ENCODE measurements at regions not wholly inside any gene's neighbourhood (a gene's known extent, or its start where the extent isn't known, plus 50 kb on each side); places are given as distances from the start of the nearest gene placed in this dataset.
"Not testable (repeated sequence)": the region's sequence is repeated elsewhere in the genome, so short reads cannot be mapped to it uniquely, and the experiment has no call there.

- no peak for DNase-seq (ENCODE audit: low spot score)
Observed at GRCh38 chr3:39558775-39559306, 91.4 kb downstream of the MOBP start.

GRCh38 chr3:39559543-39559942, 92.1 kb downstream of the MOBP start:
- no peak for DNase-seq (ENCODE audit: low spot score)

- no peak for DNase-seq (ENCODE audit: low spot score)
Observed at GRCh38 chr3:39568508-39568907, 101.0 kb downstream of the MOBP start.

- no peak for DNase-seq (ENCODE audit: low spot score)
Observed at GRCh38 chr3:39569095-39569494, 101.6 kb downstream of the MOBP start.

- DNase-seq (ENCODE audit: low spot score), result no peak
Observed at GRCh38 chr3:39573392-39573791, 105.9 kb downstream of the MOBP start.

- no peak for DNase-seq (ENCODE audit: low spot score)
Observed at GRCh38 chr3:39577541-39577940, 110.1 kb downstream of the MOBP start.

GRCh38 chr3:39586215-39586614, 118.7 kb downstream of the MOBP start:
- not testable (repeated sequence) for DNase-seq (ENCODE audit: low spot score)

- no peak for DNase-seq (ENCODE audit: low spot score)
Observed at GRCh38 chr3:39587113-39587512, 119.6 kb downstream of the MOBP start.

- DNase-seq (ENCODE audit: low spot score), result no peak
Observed at GRCh38 chr3:39590806-39591205, 123.3 kb downstream of the MOBP start.

GRCh38 chr3:39592311-39593050, 125.0 kb downstream of the MOBP start:
- DNase-seq (ENCODE audit: low spot score), result no peak

GRCh38 chr3:39593341-39593740, 125.9 kb downstream of the MOBP start:
- no peak for DNase-seq (ENCODE audit: low spot score)

- DNase-seq (ENCODE audit: low spot score), result no peak
Observed at GRCh38 chr3:39601241-39601640, 133.8 kb downstream of the MOBP start.

GRCh38 chr3:39605837-39606236, 138.4 kb downstream of the MOBP start:
- no peak for DNase-seq (ENCODE audit: low spot score)

GRCh38 chr3:39626198-39626597, 158.7 kb downstream of the MOBP start:
- no peak for DNase-seq (ENCODE audit: low spot score)

- DNase-seq (ENCODE audit: low spot score), result no peak
Observed at GRCh38 chr3:39631136-39631535, 163.7 kb downstream of the MOBP start.

GRCh38 chr3:39637807-39638206, 170.3 kb downstream of the MOBP start:
- DNase-seq (ENCODE audit: low spot score), result peak; percentile 37

- DNase-seq (ENCODE audit: low spot score), result no peak
Observed at GRCh38 chr3:39638301-39638700, 170.8 kb downstream of the MOBP start.

- DNase-seq (ENCODE audit: low spot score), result peak; percentile 91
Observed at GRCh38 chr3:39639344-39640236, 169.8 kb upstream of the MYRIP start.

- DNase-seq (ENCODE audit: low spot score), result no peak
Observed at GRCh38 chr3:39641274-39641673, 168.1 kb upstream of the MYRIP start.

- peak; percentile 74 for DNase-seq (ENCODE audit: low spot score)
Observed at GRCh38 chr3:39644176-39644575, 165.2 kb upstream of the MYRIP start.

GRCh38 chr3:39651256-39651655, 158.2 kb upstream of the MYRIP start:
- DNase-seq (ENCODE audit: low spot score), result not testable (repeated sequence)

- no peak for DNase-seq (ENCODE audit: low spot score)
Observed at GRCh38 chr3:39651993-39652739, 157.2 kb upstream of the MYRIP start.

Data from AG20443 (cell line).